ENCODE measurements at regions not wholly inside any gene's neighbourhood (a gene's known extent, or its start where the extent isn't known, plus 50 kb on each side); places are given as distances from the start of the nearest gene placed in this dataset.

GRCh38 chr22:47839595-47840227 is 1077.3 kb downstream of the TBC1D22A start:
- Mint-ChIP-seq H3K36me3 (ENCODE audit: low read depth) (no peaks in the 10 kb centered on the region), H3K27me3 (ENCODE audit: low read depth) (peaks cover 4% of the 10 kb centered on the region), H3K27ac (peak overlapping the region in 2 of 3 experiments; percentile 15 to 49), H3K4me3 (no peak overlapping the region), H3K9me3 (peaks cover 3% of the 10 kb centered on the region), H3K4me1 (peaks cover 44% of the 10 kb centered on the region)
- no peak for TF ChIP-seq CTCF (IDR thresholded peaks at IDR 0.05; ENCODE audit: unreplicated experiment in 3 of 3)

GRCh38 chr22:47837703-47838102 is 1075.3 kb downstream of the TBC1D22A start:
- H3K9me3 Mint-ChIP-seq = peaks cover 9% of the 10 kb centered on the region
- peak overlapping the region in 1 of 3 experiments; percentile 12 for H3K27ac Mint-ChIP-seq
- peaks cover 42% of the 10 kb centered on the region for H3K4me1 Mint-ChIP-seq
- peak in 1 of 3 experiments; percentile 12 for TF ChIP-seq CTCF (IDR thresholded peaks at IDR 0.05; ENCODE audit: unreplicated experiment in 3 of 3)
- H3K4me3 Mint-ChIP-seq = peak overlapping the region in 1 of 3 experiments; percentile 1
- H3K27me3 Mint-ChIP-seq (ENCODE audit: low read depth) = peaks cover 15% of the 10 kb centered on the region
- H3K36me3 Mint-ChIP-seq (ENCODE audit: low read depth) = no peaks in the 10 kb centered on the region

- Mint-ChIP-seq H3K4me3 (peak overlapping the region in 1 of 3 experiments; percentile 1), H3K36me3 (ENCODE audit: low read depth) (no peaks in the 10 kb centered on the region)
Measured at GRCh38 chr22:47836957-47837356, 1074.5 kb downstream of the TBC1D22A start.

GRCh38 chr22:47835726-47836125 is 1073.3 kb downstream of the TBC1D22A start:
- Mint-ChIP-seq H3K27ac (no peak overlapping the region), H3K27me3 (ENCODE audit: low read depth) (peaks cover 15% of the 10 kb centered on the region), H3K4me3 (no peak overlapping the region), H3K9me3 (peaks cover 9% of the 10 kb centered on the region), H3K4me1 (peaks cover 30% of the 10 kb centered on the region), H3K36me3 (ENCODE audit: low read depth) (no peaks in the 10 kb centered on the region)
- no peak for TF ChIP-seq CTCF (IDR thresholded peaks at IDR 0.05; ENCODE audit: unreplicated experiment in 3 of 3)

More at GRCh38 chr22:47836957-47837356, 1074.5 kb downstream of the TBC1D22A start:
- Mint-ChIP-seq H3K27me3 (ENCODE audit: low read depth) (peaks cover 15% of the 10 kb centered on the region), H3K27ac (peak overlapping the region in 1 of 3 experiments; percentile 12), H3K4me1 (peaks cover 42% of the 10 kb centered on the region), H3K9me3 (peaks cover 9% of the 10 kb centered on the region)
- TF ChIP-seq CTCF (IDR thresholded peaks at IDR 0.05; ENCODE audit: unreplicated experiment in 3 of 3) = no peak

- no peak overlapping the region for H3K4me3 Mint-ChIP-seq
- H3K4me1 Mint-ChIP-seq = no peaks in the 10 kb centered on the region
- TF ChIP-seq CTCF (IDR thresholded peaks at IDR 0.05; ENCODE audit: unreplicated experiment in 3 of 3) = no peak
- peaks cover 11% of the 10 kb centered on the region for H3K9me3 Mint-ChIP-seq
- H3K36me3 Mint-ChIP-seq (ENCODE audit: low read depth) = no peaks in the 10 kb centered on the region
- peaks cover 8% of the 10 kb centered on the region for H3K27me3 Mint-ChIP-seq (ENCODE audit: low read depth)
- H3K27ac Mint-ChIP-seq = no peak overlapping the region
Measured at GRCh38 chr22:47826016-47826415, 1063.6 kb downstream of the TBC1D22A start.

GRCh38 chr22:47822422-47822821 is 1060.0 kb downstream of the TBC1D22A start:
- H3K4me1 Mint-ChIP-seq = no peaks in the 10 kb centered on the region
- no peaks in the 10 kb centered on the region for H3K36me3 Mint-ChIP-seq (ENCODE audit: low read depth)
- H3K4me3 Mint-ChIP-seq = no peak overlapping the region
- H3K27me3 Mint-ChIP-seq (ENCODE audit: low read depth) = no peaks in the 10 kb centered on the region
- H3K27ac Mint-ChIP-seq = no peak overlapping the region
- peaks cover 9% of the 10 kb centered on the region for H3K9me3 Mint-ChIP-seq
- TF ChIP-seq CTCF (IDR thresholded peaks at IDR 0.05; ENCODE audit: unreplicated experiment in 3 of 3) = no peak

All from nephron (organoid).